ENCODE measurements at regions not wholly inside any gene's neighbourhood (a gene's known extent, or its start where the extent isn't known, plus 50 kb on each side); places are given as distances from the start of the nearest gene placed in this dataset.

GRCh38 chr2:146025519-146025918 is 1505.6 kb upstream of the ZEB2 start (continued):
- TF ChIP-seq JUNB (IDR thresholded peaks at IDR 0.05; ENCODE audit: unreplicated experiment) (no peak), STAT1 (IDR thresholded peaks at IDR 0.05; ENCODE audit: unreplicated experiment) (no peak), CREB1 (CRISPR knock-in tag; IDR thresholded peaks at IDR 0.05; ENCODE audit: low read depth) (no peak), POLR2AphosphoS5 (IDR thresholded peaks at IDR 0.05; ENCODE audit: low read depth) (no peak), REST (IDR thresholded peaks at IDR 0.05; ENCODE audit: unreplicated experiment) (no peak), EZH2 (IDR thresholded peaks at IDR 0.05; ENCODE audit: low read depth, unreplicated experiment) (no peak)

DNA sequence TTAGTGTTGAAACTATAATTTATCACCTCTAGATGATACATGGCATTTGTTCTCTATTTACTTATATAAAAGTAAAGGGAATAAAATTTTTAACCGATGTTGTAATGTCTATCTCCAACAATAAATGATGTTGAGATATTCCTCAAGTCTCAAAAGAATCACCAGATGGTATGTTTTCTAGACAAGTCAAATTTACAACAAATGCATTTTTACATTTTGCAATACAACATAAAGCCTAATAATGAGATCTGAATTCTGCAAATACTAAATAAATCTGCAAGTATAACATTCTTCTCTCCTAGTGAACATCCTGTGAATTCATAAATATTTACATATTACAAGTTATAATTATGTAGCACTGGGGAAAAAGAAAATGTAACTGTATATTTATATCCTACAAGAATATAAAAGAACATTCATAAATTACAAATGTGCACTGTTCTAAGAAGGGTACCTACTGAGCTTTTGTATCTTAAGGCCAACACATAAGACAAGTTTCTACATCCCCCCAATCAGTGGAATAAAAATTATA is 1504.4 kb upstream of the ZEB2 start:
- ATAC-seq = no peak
- H3K27me3 Mint-ChIP-seq (ENCODE audit: insufficient read depth, low read depth, poor library complexity) = peaks cover 2% of the 10 kb centered on the region
- H3K79me2 ChIP-seq (replicated peaks; ENCODE audit: insufficient read depth) = no peaks in the 10 kb centered on the region

More for the DNA sequence above, 1504.4 kb upstream of the ZEB2 start:
- no peak for TF ChIP-seq POLR2AphosphoS5 (IDR thresholded peaks at IDR 0.05; ENCODE audit: low read depth)
- no peak for TF ChIP-seq CREB1 (CRISPR knock-in tag; IDR thresholded peaks at IDR 0.05; ENCODE audit: low read depth)
- TF ChIP-seq ZNF462 (CRISPR knock-in tag; IDR thresholded peaks at IDR 0.05) = no peak
- no peak for TF ChIP-seq JUNB (IDR thresholded peaks at IDR 0.05; ENCODE audit: unreplicated experiment)
- no peak for TF ChIP-seq NANOG (IDR thresholded peaks at IDR 0.05; ENCODE audit: borderline replicate concordance)
- TF ChIP-seq CTCF (conservative IDR thresholded peaks at IDR 0.05; ENCODE audit: low read depth in 2 of 2) = no peak
- Histone ChIP-seq H3F3A (replicated peaks; ENCODE audit: low read depth) (no peaks in the 10 kb centered on the region), H3K4me2 (no peak overlapping the region), H4K20me1 (replicated peaks; ENCODE audit: insufficient read depth) (no peaks in the 10 kb centered on the region), H3K9me2 (ENCODE audit: insufficient read depth) (no peaks in the 10 kb centered on the region), H3K27ac (ENCODE audit: low read depth) (no peak overlapping the region), H2AFZ (no peak overlapping the region), H3K4me3 (no peak overlapping the region), H3K27me3 (ENCODE audit: insufficient read depth) (no peaks in the 10 kb centered on the region), H3K4me1 (ENCODE audit: insufficient read depth) (no peaks in the 10 kb centered on the region), H3K36me3 (ENCODE audit: insufficient read depth) (no peaks in the 10 kb centered on the region)
- Mint-ChIP-seq H3K27ac (no peak overlapping the region), H3K4me3 (no peak overlapping the region), H3K9me3 (no peaks in the 10 kb centered on the region), H3K4me1 (no peaks in the 10 kb centered on the region), H3K36me3 (ENCODE audit: low read depth) (no peaks in the 10 kb centered on the region)
- no peak for DNase-seq (ENCODE audit: low spot score)

All from GM23338 (cell line).